DND-41 (cell line): ENCODE measurements at regions not wholly inside any gene's neighbourhood (a gene's known extent, or its start where the extent isn't known, plus 50 kb on each side); places are given as distances from the start of the nearest gene placed in this dataset.

ENCODE experiments used
- CTCF ChIP-seq: IDR thresholded peaks from 2 replicates; pipeline ENCODE4 v1.5.1; 2012; ENCODE audit warnings: borderline replicate concordance, low read length, moderate library complexity, mild to moderate bottlenecking; ENCODE audit not compliant: poor library complexity, severe bottlenecking; ENCODE audit errors: extremely low read depth
- EZH2 ChIP-seq: IDR thresholded peaks from 3 replicates; pipeline ENCODE4 v1.6.1; 2012; ENCODE audit warnings: borderline replicate concordance, low read depth, mild to moderate bottlenecking, moderate library complexity, low read length, inconsistent platforms; ENCODE audit not compliant: severe bottlenecking

- TF ChIP-seq CTCF (no peak), EZH2 (no peak)
These were observed 1163.1 kb upstream of the MIR17HG start for GRCh38 chr13:90184355-90184754.
